ENCODE measurements at regions not wholly inside any gene's neighbourhood (a gene's known extent, or its start where the extent isn't known, plus 50 kb on each side); places are given as distances from the start of the nearest gene placed in this dataset.

DNA sequence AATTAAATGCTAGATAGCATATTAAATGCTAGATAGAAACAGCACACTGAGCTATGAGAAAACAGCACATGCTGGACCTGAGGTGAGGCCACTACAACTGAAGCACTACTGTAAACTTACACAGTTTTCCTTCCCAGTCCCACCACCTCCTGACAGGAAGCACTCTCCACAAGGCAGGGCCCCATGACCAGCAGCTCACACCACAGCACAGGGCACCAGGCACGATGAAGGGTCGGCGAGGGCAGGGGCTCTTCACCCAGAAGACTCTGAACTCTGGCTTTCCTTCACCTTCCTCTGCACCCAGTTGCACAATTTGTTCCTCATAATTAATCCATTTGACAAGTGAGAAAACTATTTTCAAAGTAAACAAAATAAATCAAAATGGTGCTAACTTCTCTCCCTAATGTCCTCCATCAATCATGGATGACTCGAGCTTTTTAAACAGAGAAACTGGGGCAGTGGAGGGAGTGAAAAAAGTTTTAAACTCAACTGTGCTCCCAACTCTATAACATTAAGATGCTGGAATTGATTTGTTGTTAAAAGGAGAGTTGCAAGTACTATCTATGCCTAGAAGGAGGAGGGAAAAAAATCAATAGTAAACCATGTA lies 568.7 kb downstream of the UQCRFS1 start:
- TF ChIP-seq POLR2AphosphoS5 (IDR thresholded peaks at IDR 0.05) = no peak
- TF ChIP-seq, protein P1, sequence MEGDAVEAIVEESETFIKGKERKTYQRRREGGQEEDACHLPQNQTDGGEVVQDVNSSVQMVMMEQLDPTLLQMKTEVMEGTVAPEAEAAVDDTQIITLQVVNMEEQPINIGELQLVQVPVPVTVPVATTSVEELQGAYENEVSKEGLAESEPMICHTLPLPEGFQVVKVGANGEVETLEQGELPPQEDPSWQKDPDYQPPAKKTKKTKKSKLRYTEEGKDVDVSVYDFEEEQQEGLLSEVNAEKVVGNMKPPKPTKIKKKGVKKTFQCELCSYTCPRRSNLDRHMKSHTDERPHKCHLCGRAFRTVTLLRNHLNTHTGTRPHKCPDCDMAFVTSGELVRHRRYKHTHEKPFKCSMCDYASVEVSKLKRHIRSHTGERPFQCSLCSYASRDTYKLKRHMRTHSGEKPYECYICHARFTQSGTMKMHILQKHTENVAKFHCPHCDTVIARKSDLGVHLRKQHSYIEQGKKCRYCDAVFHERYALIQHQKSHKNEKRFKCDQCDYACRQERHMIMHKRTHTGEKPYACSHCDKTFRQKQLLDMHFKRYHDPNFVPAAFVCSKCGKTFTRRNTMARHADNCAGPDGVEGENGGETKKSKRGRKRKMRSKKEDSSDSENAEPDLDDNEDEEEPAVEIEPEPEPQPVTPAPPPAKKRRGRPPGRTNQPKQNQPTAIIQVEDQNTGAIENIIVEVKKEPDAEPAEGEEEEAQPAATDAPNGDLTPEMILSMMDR (IDR thresholded peaks at IDR 0.05 in 8 of 11, conservative IDR thresholded peaks at IDR 0.05 in 3 of 11) = no peak
- TF ChIP-seq POLR2A (IDR thresholded peaks at IDR 0.05) = no peak

Data from spleen (tissue), 7 donors.